ENCODE measurements at regions not wholly inside any gene's neighbourhood (a gene's known extent, or its start where the extent isn't known, plus 50 kb on each side); places are given as distances from the start of the nearest gene placed in this dataset.

- no peak for TF ChIP-seq POLR2A (IDR thresholded peaks at IDR 0.05)
- no peak for TF ChIP-seq POLR2AphosphoS5 (IDR thresholded peaks at IDR 0.05)
- TF ChIP-seq CTCF (IDR thresholded peaks at IDR 0.05) = no peak
- TF ChIP-seq EP300 (IDR thresholded peaks at IDR 0.05) = no peak
- 86 to 93% (median 91%) methylated on average over 8 of the region's 8 CpGs for WGBS, 5 donors
- Histone ChIP-seq H3K9me3 (no peaks in the 10 kb centered on the region), H3K27me3 (no peaks in the 10 kb centered on the region), H3K27ac (no peak overlapping the region), H3K36me3 (no peaks in the 10 kb centered on the region), H3K4me3 (no peak overlapping the region), H3K4me1 (peaks cover 30 to 49% (median 38%) of the 10 kb centered on the region in 4 donors)
- intact Hi-C loops (cut with DNase I; ENCODE audit: low total_unique reads) = no loop called here
- no peak for DNase-seq
Measured at GRCh38 chr16:85398050-85398451, 215.1 kb upstream of the GSE1 start.

- Histone ChIP-seq H3K36me3 (no peaks in the 10 kb centered on the region), H3K27ac (no peak overlapping the region), H3K4me3 (no peak overlapping the region), H3K27me3 (no peaks in the 10 kb centered on the region), H3K9me3 (no peaks in the 10 kb centered on the region), H3K4me1 (peaks cover 25 to 43% (median 34%) of the 10 kb centered on the region in 4 donors)
- no peak for DNase-seq
- WGBS, 5 donors = 84 to 88% (median 85%) methylated on average over 21 to 22 of the region's 22 CpGs
- TF ChIP-seq CTCF (IDR thresholded peaks at IDR 0.05) (no peak), EP300 (IDR thresholded peaks at IDR 0.05) (no peak), POLR2AphosphoS5 (IDR thresholded peaks at IDR 0.05) (no peak), POLR2A (IDR thresholded peaks at IDR 0.05) (no peak)
- intact Hi-C loops (cut with DNase I; ENCODE audit: low total_unique reads) = no loop called here
Measured at GRCh38 chr16:85398688-85399582, 214.2 kb upstream of the GSE1 start.

GRCh38 chr16:85399583-85400284 is 213.4 kb upstream of the GSE1 start:
- no peak overlapping the region for H3K4me3 ChIP-seq
- no peaks in the 10 kb centered on the region for H3K27me3 ChIP-seq
- intact Hi-C loops (cut with DNase I; ENCODE audit: low total_unique reads) = no loop called here
- H3K4me1 ChIP-seq = peaks cover 19 to 35% (median 28%) of the 10 kb centered on the region in 4 donors
- no peak overlapping the region for H3K27ac ChIP-seq
- DNase-seq = peak in 1 of 2 donors; percentile 72
- 72 to 86% (median 75%) methylated on average over 23 of the region's 23 CpGs for WGBS, 5 donors
- TF ChIP-seq POLR2AphosphoS5 (IDR thresholded peaks at IDR 0.05) (no peak), CTCF (IDR thresholded peaks at IDR 0.05) (no peak), EP300 (IDR thresholded peaks at IDR 0.05) (no peak), POLR2A (IDR thresholded peaks at IDR 0.05) (no peak)
- no peaks in the 10 kb centered on the region for H3K36me3 ChIP-seq
- no peaks in the 10 kb centered on the region for H3K9me3 ChIP-seq

- H3K4me1 ChIP-seq = peaks cover 11 to 27% (median 19%) of the 10 kb centered on the region in 4 donors
- no peaks in the 10 kb centered on the region for H3K27me3 ChIP-seq
- intact Hi-C loops (cut with DNase I; ENCODE audit: low total_unique reads) = no loop called here
- H3K4me3 ChIP-seq = no peak overlapping the region
- DNase-seq = no peak
- no peak overlapping the region for H3K27ac ChIP-seq
- WGBS, 5 donors = 89 to 93% (median 93%) methylated on average over 25 of the region's 25 CpGs
- H3K9me3 ChIP-seq = no peaks in the 10 kb centered on the region
- no peaks in the 10 kb centered on the region for H3K36me3 ChIP-seq
- TF ChIP-seq POLR2AphosphoS5 (IDR thresholded peaks at IDR 0.05) (no peak), POLR2A (IDR thresholded peaks at IDR 0.05) (peak in 1 of 4 donors; percentile 22), CTCF (IDR thresholded peaks at IDR 0.05) (no peak), EP300 (IDR thresholded peaks at IDR 0.05) (no peak)
Measured at GRCh38 chr16:85400305-85401205, 212.6 kb upstream of the GSE1 start.
